Forelimb muscle (tissue), 1 donor: ENCODE measurements at regions not wholly inside any gene's neighbourhood (a gene's known extent, or its start where the extent isn't known, plus 50 kb on each side); places are given as distances from the start of the nearest gene placed in this dataset.
"Not testable (repeated sequence)": the region's sequence is repeated elsewhere in the genome, so short reads cannot be mapped to it uniquely, and the experiment has no call there.

Source experiments
- DNase-seq: peaks from one replicate; pipeline ENCODE4 v3.0.0-alpha.2; 2013; ENCODE audit warnings: low read depth

DNA sequence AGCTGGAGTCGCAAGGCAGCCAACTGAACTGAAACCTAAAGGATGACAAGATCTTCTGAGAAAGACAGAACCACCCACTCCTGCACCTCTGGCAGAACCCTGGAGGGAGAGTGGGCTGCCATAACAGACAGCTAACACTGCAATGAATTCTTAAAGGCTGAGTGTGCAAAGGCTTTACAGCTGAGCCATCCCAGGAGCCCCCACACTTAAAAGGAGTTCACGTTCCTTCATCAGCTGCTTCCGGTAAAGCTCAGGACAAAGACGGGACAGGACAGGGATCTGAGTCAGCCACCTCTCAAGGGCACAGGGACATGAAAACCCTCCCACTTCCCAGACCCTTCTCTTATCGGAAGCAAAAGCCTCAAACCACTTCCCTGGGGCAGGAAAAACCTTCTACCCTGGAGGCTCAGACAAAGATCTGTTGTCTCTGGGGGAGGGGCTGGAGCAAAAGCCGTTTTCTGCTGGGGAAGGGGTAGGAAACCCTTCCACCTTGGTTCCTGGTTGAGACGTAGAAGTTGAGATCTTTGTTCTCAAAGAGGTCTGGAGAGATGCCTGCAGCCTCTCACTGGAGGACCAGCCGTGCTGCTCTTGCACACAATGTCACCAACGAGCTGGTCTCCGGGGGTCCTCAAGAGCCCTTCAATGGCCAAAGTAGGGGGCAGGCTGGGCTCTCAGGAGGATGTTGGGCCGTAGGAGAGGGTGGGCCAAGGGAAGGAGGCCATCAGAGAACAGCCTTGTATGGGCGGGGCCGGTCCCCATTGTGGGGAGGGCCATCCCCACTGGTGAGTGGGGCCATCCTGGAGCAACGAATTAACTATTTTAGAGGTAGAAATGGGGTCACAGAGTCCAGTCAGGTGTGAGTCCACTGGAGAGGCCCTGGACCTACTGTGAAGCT, 452.4 kb downstream of the PTPRU start:
- DNase-seq = no peak

GRCh38 chr1:29687601-29688244, 451.4 kb downstream of the PTPRU start:
- no peak for DNase-seq

GRCh38 chr1:29687166-29687565, 450.8 kb downstream of the PTPRU start:
- DNase-seq = no peak

- no peak for DNase-seq
Measured at GRCh38 chr1:29686012-29686930, 449.9 kb downstream of the PTPRU start.

- no peak for DNase-seq
Measured at GRCh38 chr1:29685387-29685786, 449.1 kb downstream of the PTPRU start.

DNA sequence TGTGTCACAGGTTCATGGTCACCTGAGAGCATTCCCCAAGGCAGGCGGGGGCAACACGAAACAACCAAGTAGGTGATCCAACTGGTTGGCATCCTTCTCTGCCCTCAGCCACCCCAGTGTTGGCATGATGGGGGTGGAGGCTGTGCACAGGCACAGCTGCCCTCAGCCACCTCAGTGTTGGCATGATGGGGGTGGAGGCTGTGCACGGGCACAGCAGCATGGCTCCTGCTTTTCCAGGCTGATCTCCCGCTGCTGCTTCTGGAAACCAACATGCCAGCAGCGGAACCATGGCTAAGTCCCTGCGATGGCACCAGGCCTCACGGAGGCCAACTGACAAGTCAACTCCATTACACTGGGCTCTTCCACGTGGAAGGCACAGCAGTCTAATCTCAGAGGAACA, 447.8 kb downstream of the PTPRU start:
- no peak for DNase-seq

GRCh38 chr1:29683472-29683871, 447.1 kb downstream of the PTPRU start:
- no peak for DNase-seq

GRCh38 chr1:29682919-29683295, 446.6 kb downstream of the PTPRU start:
- no peak for DNase-seq

DNA sequence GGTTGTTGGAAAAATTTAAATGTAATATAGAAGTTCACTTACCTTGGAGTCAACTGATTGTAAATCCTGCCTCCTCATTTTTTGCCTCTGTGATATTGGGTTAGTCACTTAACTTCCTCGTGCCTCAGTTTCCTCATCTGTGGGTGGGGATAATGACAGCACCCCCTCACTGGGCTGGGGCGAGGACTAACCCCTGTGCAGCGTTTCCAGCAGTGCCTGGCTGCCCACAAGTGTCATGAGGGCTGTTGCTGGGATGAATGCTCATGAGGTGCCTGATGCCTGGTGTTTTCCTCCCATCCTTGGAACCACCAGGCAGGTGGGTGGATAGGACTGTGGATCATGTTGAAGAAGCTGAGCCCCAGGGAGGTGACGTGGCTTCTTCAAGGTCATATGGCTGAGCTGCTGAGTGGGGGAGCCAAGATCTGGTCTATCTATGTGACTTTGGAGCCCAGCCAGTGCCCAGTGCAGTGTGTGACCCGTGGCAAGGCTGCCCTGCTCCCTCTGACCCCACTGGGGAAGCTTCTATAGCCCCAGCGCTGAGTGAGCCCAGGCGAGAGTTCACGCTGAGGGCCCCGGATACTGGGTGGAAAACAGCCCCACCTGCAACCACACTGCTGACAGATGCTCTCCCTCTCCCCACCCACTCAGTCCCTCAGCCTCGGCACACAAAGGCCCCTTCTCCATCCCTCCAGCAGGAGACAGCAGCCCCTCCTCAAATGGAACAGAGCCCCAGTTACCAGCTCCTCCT, 446.0 kb downstream of the PTPRU start:
- no peak for DNase-seq

GRCh38 chr1:29681416-29681815, 445.1 kb downstream of the PTPRU start:
- not testable (repeated sequence) for DNase-seq

DNA sequence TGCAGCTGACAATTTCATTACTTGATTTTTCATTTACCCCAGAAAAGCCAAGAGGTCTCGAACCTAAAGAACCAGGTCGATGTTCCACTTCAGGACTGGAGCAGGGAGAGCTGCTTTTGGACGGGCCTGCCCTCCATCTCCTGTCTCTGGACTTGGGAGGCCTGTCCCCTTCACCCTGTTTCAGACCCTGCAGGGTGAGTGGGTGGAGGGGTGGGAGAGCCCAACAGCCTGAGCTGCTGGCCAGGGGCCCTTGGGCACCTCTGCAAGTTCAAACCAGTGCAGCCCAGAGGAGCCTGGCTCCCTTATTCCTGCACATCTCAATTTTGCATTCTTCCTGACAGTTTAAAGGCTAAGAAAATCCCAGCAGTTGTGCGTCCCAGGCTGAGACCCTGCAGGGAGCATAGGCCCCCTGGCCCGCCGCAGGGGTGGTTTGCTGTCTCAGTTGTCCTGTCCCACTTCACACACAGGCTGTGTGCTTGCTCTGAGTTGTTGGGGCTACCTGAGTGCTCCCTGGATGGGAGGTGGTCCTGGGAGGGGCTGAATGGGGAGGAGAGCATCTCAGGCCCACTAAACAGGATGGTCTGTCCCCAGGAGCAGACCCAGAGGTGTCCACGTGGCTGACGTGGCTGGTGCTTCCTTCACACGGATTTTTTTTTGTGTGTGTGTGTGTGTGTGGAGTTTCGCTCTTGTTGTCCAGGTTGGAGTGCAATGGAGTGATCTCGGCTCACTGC, 443.7 kb downstream of the PTPRU start:
- no peak for DNase-seq

DNA sequence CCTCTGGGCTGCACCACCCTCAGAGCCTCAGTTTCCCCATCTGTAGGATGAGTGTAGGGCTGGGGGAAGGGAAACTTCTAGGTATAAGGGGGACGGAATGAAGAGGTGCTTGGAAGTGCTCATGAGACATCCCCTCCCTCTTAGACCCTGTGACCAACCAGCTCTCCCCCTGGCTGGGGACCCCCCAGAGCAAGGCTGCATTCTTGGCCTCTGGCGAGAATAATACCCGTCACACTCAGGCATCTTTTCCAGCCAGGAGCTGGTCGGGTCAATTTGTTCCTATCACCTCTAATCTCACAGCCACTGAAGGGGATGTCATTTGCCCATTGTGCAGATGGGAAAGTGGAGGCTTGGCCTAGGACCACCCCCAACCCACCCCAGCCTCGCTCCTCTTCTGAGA, 443.0 kb downstream of the PTPRU start:
- DNase-seq = no peak

DNA sequence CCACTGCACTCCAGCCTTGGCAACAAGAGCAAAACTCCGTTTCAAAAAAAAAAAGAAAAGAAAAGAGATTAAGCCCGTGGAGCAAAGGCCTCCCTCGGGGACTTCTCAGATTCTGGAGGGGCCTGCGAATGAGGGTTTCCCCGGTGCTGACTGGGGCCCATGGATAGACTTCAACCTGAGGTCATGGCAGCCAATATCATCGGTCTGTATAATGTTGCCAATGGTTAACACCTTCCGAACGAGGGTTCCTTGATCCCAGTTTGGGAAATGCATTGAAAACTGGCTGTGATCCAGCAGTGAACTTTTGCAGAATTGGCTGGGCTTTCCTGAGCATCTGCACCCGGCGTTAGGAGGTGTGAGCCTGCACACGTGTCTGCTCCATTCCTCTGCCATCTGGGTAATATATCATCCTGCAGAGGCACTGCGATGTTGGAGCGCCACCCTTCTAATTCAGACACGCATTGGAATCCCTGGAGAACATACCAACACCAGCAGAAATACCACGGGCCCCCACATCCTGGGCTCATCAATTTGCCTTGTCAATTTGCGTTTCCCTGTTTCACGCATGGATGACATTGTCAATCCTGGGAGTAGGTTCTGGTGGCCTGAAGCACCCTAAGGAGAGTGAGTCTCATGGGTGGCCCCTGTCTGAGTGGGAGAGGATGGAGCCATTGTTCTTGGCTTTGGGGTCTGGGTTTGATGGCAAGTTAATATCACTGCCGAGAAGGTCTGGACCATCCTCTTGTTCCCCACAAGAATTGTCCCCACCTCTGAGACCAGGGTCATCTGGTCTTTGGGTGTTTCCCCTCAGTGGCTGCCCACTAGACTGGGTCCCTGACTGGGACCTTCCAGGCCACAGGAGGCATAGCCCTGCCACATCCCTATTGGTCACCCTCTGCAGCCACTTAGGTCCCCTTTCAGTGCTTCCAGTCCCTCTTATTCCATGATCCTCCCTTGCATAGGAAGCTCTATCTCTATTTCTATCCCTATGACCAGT, 441.0 kb downstream of the PTPRU start:
- no peak for DNase-seq

DNA sequence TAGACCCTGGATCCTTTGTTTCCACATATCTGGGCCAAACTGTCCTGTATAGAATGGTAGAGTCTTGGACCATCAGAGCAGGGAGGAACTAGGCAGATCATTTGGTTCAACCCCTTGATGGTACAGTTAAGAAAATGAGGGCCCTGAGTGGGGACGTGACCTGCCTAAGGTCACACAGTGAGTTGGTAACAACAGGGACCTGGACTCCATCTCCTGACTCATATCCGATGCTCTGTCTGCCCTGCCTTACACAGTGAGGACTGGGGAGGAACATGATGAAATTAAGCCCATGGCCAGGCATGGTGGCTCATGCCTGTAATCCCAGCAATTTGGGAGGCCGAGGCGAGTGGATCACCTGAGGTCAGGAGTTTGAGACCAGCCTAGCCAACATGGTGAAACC, 440.2 kb downstream of the PTPRU start:
- no peak for DNase-seq

DNA sequence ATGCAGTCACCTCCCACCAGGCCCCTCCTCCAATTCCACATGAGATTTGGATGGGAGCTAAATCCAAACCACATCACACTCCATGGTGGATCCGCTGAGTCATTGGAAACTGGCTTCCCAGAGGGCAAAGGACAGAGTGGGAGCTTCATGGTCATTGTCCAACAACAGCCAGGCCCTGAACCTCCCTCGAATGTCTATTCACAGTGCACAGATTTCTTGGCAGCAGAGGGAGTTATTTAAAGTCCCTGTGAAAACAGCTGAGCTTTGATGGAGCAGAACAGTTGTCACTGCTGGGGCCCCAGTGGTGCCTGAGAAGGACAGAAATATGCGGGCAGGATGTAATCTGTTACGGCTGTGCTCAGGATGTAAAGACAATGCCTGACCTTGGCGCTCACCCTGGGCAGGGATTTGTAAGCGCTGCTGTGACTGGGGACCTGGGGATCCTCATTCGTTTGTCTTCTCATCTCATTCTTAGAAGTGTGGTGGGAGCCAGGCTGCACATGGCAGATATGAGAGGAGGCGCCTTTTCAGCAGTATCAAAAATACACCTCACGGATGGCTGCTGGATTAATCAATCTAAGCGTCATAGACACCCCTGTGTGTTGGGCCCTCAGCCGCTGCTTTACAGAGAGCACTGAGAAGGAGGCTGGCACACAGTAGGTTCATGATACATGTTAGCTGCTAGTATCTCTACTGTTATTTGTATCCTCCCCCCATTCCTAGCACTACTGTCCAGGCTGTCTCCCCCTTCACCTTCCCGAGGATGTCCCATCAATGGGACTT, 439.4 kb downstream of the PTPRU start:
- peak; percentile 26 for DNase-seq

DNA sequence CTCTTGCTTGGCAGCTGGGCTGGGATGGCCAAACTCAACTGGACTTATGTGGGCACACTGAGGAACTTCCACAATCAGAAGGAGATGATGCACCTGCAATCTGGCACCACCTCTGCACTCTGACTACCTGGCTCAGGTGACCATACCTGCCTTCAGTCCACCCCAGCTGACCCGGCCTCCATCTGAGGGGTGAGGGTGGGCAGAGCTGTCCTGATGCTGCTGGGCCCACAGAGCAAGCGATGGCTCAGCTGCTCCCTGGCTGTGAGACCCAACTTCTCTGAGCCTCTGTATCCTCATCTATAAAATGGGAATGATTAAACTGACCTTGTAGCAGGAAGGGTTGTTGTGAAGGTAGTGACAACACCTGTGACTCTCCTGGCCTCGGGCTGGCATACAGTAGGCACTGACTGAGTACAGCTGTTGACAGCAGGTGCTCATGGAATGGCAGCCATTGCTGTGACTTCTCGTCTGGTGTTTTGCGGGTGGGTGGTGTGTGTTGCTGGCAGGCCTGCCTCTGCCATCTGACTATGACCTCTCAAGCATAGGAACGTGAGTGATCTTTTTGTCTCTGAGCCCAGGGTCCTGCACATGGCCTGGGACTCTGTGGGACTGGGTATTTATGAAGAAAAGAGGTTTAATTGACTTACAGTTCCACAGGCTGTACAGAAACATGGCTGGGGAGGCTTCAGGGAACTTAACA, 438.5 kb downstream of the PTPRU start:
- no peak for DNase-seq

- no peak for DNase-seq
Measured at GRCh38 chr1:29673669-29674626, 437.6 kb downstream of the PTPRU start.
